ENCODE measurements at regions not wholly inside any gene's neighbourhood (a gene's known extent, or its start where the extent isn't known, plus 50 kb on each side); places are given as distances from the start of the nearest gene placed in this dataset.

DNA sequence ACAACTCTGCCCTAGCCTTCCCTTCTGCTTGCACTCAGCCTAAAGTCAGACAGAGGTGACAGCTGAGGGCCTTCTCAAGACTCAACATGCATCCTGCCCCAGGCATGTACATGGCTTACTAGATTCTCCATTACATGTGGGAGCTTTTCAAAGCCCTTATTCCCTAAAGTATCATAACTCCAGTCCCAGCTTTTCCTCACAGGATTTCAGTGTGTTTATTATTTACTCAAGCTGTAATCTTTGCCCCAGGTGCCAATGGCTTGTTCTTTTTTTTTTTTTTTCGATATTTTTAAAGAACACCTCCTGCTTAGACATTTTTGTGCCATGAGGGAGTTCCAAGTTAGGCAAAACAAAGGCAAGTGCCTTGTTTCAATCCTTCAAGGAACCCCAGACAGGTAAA, 154.0 kb upstream of the RADX start:
- dilution Hi-C loops (cut with MboI; ENCODE audit: extremely low pct_ligation_motif_present, low sequenced_read_pairs): no loop called here
- DNase-seq (ENCODE audit: low read depth, low spot score): no peak

DNA sequence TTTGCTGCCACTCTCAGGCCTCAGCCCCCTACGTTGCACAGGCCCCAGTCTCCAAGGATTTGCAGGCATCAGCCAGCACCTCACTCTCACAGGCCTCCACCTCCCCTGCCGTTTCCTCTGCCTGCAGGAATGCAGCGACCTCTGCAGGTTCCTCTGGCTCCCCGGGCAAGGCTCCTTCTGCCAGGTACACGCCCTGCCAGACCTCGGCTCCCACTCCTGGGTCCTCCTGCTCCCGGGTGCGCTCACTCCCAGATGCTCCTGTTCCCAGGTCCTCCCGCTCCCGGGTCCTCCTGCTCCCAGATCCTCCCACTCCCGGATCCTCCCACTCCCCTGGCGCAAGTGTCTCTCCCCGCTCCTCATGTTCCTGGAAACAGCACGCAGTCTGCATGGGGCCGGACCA, 144.4 kb upstream of the RADX start:
- FAIRE-seq: no peak
- peaks cover 7% of the 10 kb centered on the region for H3K27me3 ChIP-seq (ENCODE audit: control insufficient read depth, extremely low read depth, insufficient read depth, low read length)
- H3K4me2 ChIP-seq (ENCODE audit: control insufficient read depth, extremely low read depth, insufficient read depth, low read depth, low read length): no peak overlapping the region
- H3K36me3 ChIP-seq (ENCODE audit: control insufficient read depth in 2 of 2, extremely low read depth in 1 of 2, insufficient read depth in 2 of 2, low read length in 2 of 2): no peaks in the 10 kb centered on the region
- H3K9ac ChIP-seq (ENCODE audit: control insufficient read depth, extremely low read depth, insufficient read depth, low read length): no peak overlapping the region
- TF ChIP-seq, protein P1, sequence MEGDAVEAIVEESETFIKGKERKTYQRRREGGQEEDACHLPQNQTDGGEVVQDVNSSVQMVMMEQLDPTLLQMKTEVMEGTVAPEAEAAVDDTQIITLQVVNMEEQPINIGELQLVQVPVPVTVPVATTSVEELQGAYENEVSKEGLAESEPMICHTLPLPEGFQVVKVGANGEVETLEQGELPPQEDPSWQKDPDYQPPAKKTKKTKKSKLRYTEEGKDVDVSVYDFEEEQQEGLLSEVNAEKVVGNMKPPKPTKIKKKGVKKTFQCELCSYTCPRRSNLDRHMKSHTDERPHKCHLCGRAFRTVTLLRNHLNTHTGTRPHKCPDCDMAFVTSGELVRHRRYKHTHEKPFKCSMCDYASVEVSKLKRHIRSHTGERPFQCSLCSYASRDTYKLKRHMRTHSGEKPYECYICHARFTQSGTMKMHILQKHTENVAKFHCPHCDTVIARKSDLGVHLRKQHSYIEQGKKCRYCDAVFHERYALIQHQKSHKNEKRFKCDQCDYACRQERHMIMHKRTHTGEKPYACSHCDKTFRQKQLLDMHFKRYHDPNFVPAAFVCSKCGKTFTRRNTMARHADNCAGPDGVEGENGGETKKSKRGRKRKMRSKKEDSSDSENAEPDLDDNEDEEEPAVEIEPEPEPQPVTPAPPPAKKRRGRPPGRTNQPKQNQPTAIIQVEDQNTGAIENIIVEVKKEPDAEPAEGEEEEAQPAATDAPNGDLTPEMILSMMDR (optimal IDR thresholded peaks at IDR 0.05 in 1 of 3, IDR thresholded peaks at IDR 0.05 in 1 of 3, conservative IDR thresholded peaks at IDR 0.05 in 1 of 3; ENCODE audit: extremely low read depth in 1 of 3, insufficient read depth in 2 of 3, low read length in 3 of 3): no peak
- TF ChIP-seq EZH2 (IDR thresholded peaks at IDR 0.05; ENCODE audit: low read length): no peak
- H2AFZ ChIP-seq (ENCODE audit: control insufficient read depth, low read length): no peak overlapping the region
- H3K4me3 ChIP-seq (ENCODE audit: control insufficient read depth in 2 of 3, extremely low read depth in 1 of 3, insufficient read depth in 2 of 3, low read depth in 1 of 3, low read length in 3 of 3): no peak overlapping the region
- H3K79me2 ChIP-seq (ENCODE audit: control insufficient read depth, insufficient read depth, low read length): no peaks in the 10 kb centered on the region
- H3K27ac ChIP-seq (ENCODE audit: control insufficient read depth, insufficient read depth, low read length): no peak overlapping the region
- no peak for DNase-seq (ENCODE audit: low read depth, low spot score)
- no peaks in the 10 kb centered on the region for H3K4me1 ChIP-seq (ENCODE audit: control insufficient read depth, extremely low read depth, insufficient read depth, low read length)
- no peaks in the 10 kb centered on the region for H4K20me1 ChIP-seq (ENCODE audit: control insufficient read depth, extremely low read depth, insufficient read depth, low read length)
- H3K9me3 ChIP-seq (ENCODE audit: control insufficient read depth, low read depth, low read length): no peaks in the 10 kb centered on the region
- dilution Hi-C loops (cut with MboI; ENCODE audit: extremely low pct_ligation_motif_present, low sequenced_read_pairs): no loop called here
- no peaks in the 10 kb centered on the region for H3K9me1 ChIP-seq (ENCODE audit: control insufficient read depth, extremely low read depth, insufficient read depth, low read length)

More for the DNA sequence above, 154.0 kb upstream of the RADX start:
- Histone ChIP-seq H3K9me3 (ENCODE audit: control insufficient read depth, low read depth, low read length) (no peaks in the 10 kb centered on the region), H4K20me1 (ENCODE audit: control insufficient read depth, extremely low read depth, insufficient read depth, low read length) (no peaks in the 10 kb centered on the region), H3K9ac (ENCODE audit: control insufficient read depth, extremely low read depth, insufficient read depth, low read length) (no peak overlapping the region), H3K4me1 (ENCODE audit: control insufficient read depth, extremely low read depth, insufficient read depth, low read length) (no peaks in the 10 kb centered on the region), H2AFZ (ENCODE audit: control insufficient read depth, low read length) (no peak overlapping the region), H3K4me2 (ENCODE audit: control insufficient read depth, extremely low read depth, insufficient read depth, low read depth, low read length) (no peak overlapping the region), H3K36me3 (ENCODE audit: control insufficient read depth in 2 of 2, extremely low read depth in 1 of 2, insufficient read depth in 2 of 2, low read length in 2 of 2) (no peaks in the 10 kb centered on the region), H3K9me1 (ENCODE audit: control insufficient read depth, extremely low read depth, insufficient read depth, low read length) (no peaks in the 10 kb centered on the region), H3K79me2 (ENCODE audit: control insufficient read depth, insufficient read depth, low read length) (no peaks in the 10 kb centered on the region), H3K27ac (ENCODE audit: control insufficient read depth, insufficient read depth, low read length) (no peak overlapping the region), H3K4me3 (ENCODE audit: control insufficient read depth in 2 of 3, extremely low read depth in 1 of 3, insufficient read depth in 2 of 3, low read depth in 1 of 3, low read length in 3 of 3) (no peak overlapping the region), H3K27me3 (ENCODE audit: control insufficient read depth, extremely low read depth, insufficient read depth, low read length) (no peaks in the 10 kb centered on the region)
- no peak for TF ChIP-seq EZH2 (IDR thresholded peaks at IDR 0.05; ENCODE audit: low read length)
- TF ChIP-seq, protein P1 (optimal IDR thresholded peaks at IDR 0.05 in 1 of 3, IDR thresholded peaks at IDR 0.05 in 1 of 3, conservative IDR thresholded peaks at IDR 0.05 in 1 of 3; ENCODE audit: extremely low read depth in 1 of 3, insufficient read depth in 2 of 3, low read length in 3 of 3): no peak
- no peak for FAIRE-seq
